K562 (cell line): ENCODE measurements at regions not wholly inside any gene's neighbourhood (a gene's known extent, or its start where the extent isn't known, plus 50 kb on each side); places are given as distances from the start of the nearest gene placed in this dataset.

Experiments
- FOXJ3 ChIP-seq: sonication (generic); formaldehyde crosslinking; IDR thresholded peaks from 2 replicates; pipeline ENCODE4 v1.4.0; 2020; ENCODE audit warnings: mild to moderate bottlenecking, missing genetic modification reagents
- HDAC6 ChIP-seq: IDR thresholded peaks from 2 replicates; pipeline ENCODE4 v1.6.1; 2012; ENCODE audit warnings: low read depth, mild to moderate bottlenecking, control low read depth, inconsistent platforms, low read length, moderate library complexity
- HNRNPUL1 ChIP-seq: fragments of 200-400 bp; formaldehyde crosslinking; IDR thresholded peaks from 2 replicates; pipeline ENCODE4 v1.6.1; 2017; ENCODE audit warnings: low read length
- MXI1 ChIP-seq: IDR thresholded peaks from 2 replicates; pipeline ENCODE4 v1.6.1; 2011; ENCODE audit warnings: low read depth, mild to moderate bottlenecking, improper control_type of control experiment, low read length
- POLR2A ChIP-seq: fragments of 450-650 bp; conservative IDR thresholded peaks from 2 replicates; pipeline ENCODE4 v1.6.1; 2016
- ZBTB8A ChIP-seq: fragments of 450-650 bp; IDR thresholded peaks from 2 replicates; pipeline ENCODE4 v1.6.1; 2018; ENCODE audit warnings: mild to moderate bottlenecking, moderate library complexity; ENCODE audit not compliant: partially characterized antibody
- TF ChIP-seq, protein P1 (sequence below): fragments of 450-650 bp; IDR thresholded peaks from 2 replicates; pipeline ENCODE4 v1.6.1; 2017; ENCODE audit warnings: mild to moderate bottlenecking, moderate library complexity

DNA sequence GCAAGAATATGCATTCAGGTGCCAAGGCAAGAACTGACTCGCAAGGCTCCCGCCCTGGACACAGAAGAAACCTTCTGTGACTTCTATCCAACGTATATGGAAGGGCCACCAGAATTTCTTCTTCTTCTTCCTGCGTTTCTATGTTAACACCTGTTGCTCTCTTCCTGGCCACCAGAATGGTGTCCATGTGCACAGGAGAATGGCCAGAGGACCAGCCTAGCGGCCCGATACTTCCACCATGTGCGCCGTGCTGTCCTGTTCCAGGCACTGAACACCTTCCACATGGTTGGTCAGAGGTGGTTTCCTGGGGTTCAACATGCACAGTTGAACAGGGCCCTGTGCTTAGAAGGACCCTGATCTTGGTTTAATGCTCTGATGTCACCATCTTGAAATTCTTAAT is 455.8 kb downstream of the BCL11B start:
- TF ChIP-seq POLR2A (no peak), MXI1 (no peak), HNRNPUL1 (no peak), HDAC6 (no peak), ZBTB8A (no peak), FOXJ3 (CRISPR knock-in tag) (no peak)
- TF ChIP-seq, protein P1, sequence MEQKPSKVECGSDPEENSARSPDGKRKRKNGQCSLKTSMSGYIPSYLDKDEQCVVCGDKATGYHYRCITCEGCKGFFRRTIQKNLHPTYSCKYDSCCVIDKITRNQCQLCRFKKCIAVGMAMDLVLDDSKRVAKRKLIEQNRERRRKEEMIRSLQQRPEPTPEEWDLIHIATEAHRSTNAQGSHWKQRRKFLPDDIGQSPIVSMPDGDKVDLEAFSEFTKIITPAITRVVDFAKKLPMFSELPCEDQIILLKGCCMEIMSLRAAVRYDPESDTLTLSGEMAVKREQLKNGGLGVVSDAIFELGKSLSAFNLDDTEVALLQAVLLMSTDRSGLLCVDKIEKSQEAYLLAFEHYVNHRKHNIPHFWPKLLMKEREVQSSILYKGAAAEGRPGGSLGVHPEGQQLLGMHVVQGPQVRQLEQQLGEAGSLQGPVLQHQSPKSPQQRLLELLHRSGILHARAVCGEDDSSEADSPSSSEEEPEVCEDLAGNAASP = no peak
